ENCODE measurements at regions not wholly inside any gene's neighbourhood (a gene's known extent, or its start where the extent isn't known, plus 50 kb on each side); places are given as distances from the start of the nearest gene placed in this dataset.

DNA sequence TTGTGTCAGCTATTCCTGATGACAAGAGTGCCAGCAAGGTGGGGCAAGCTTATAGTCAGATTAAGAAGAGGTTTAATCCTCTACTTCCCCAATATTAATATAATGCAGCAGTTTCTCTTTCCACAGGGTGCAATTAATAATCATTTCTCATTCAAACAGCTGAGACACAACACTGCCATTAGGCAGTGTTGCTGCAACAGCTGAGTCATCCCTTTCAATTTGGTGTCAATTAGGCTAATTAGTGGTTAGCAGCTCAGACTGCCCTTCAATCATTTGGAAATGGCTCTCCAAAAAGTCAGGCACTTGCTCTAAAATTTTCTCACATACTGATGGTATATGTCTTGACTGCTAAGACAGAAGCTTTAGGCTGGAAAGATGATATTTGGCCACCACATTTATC is 265.7 kb upstream of the FAM241A start:
- Histone ChIP-seq H3K4me3 (ENCODE audit: low read depth in 1 of 3, low read length in 3 of 3) (no peak overlapping the region), H3K4me1 (ENCODE audit: control insufficient read depth in 4 of 4, insufficient read depth in 4 of 4, low read length in 3 of 4) (no peaks in the 10 kb centered on the region), H3K9me3 (ENCODE audit: control insufficient read depth in 4 of 4, low read length in 3 of 4) (no peaks in the 10 kb centered on the region), H3K27ac (ENCODE audit: low read depth in 1 of 2, low read length in 2 of 2) (no peak overlapping the region), H3K27me3 (ENCODE audit: control insufficient read depth in 4 of 4, insufficient read depth in 4 of 4, low read length in 3 of 4) (peaks cover 0 to 11% (median 0%) of the 10 kb centered on the region in 4 donors), H3K9ac (ENCODE audit: low read depth in 1 of 2, low read length in 2 of 2) (no peak overlapping the region), H3K36me3 (ENCODE audit: control insufficient read depth in 4 of 4, insufficient read depth in 3 of 4, low read depth in 1 of 4, low read length in 3 of 4) (no peaks in the 10 kb centered on the region)
- TF ChIP-seq HNF4G (IDR thresholded peaks at IDR 0.05) (no peak), TAF1 (conservative IDR thresholded peaks at IDR 0.05) (no peak), FOXA2 (IDR thresholded peaks at IDR 0.05) (no peak), ZBTB33 (IDR thresholded peaks at IDR 0.05) (no peak), NR2F2 (IDR thresholded peaks at IDR 0.05) (no peak), HNF4A (conservative IDR thresholded peaks at IDR 0.05) (no peak), CTCF (IDR thresholded peaks at IDR 0.05; ENCODE audit: low read depth, low read length, missing input control) (no peak), SP1 (IDR thresholded peaks at IDR 0.05) (no peak), FOXA1 (IDR thresholded peaks at IDR 0.05) (no peak), RAD21 (IDR thresholded peaks at IDR 0.05) (no peak), JUND (IDR thresholded peaks at IDR 0.05) (no peak), ATF3 (IDR thresholded peaks at IDR 0.05) (no peak), RXRA (IDR thresholded peaks at IDR 0.05) (no peak)
- TF ChIP-seq, protein P1, sequence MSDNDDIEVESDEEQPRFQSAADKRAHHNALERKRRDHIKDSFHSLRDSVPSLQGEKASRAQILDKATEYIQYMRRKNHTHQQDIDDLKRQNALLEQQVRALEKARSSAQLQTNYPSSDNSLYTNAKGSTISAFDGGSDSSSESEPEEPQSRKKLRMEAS (IDR thresholded peaks at IDR 0.05), result no peak
- DNase-seq (ENCODE audit: low spot score), result no peak

DNA sequence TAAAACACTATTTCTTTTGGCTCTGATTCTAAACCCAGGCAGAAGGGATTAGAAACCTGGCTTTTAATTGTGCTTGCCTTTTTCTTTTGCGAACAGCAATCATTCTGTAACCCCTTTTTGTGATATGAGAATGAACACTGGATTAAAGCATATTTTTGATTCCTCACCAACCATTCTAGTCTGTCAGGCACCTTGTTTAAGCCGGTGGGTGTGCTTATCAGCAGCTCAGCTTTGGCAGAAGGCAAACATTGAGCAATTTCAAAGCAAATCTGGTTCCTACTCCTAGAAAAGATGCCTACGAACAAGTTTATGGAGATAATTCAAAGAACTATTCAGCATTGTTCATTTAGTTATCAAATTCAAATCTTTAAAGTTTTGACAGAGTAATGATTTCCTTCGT is 265.1 kb upstream of the FAM241A start:
- WGBS, result 34% methylated on average over 4 of the region's 4 CpGs
- TF ChIP-seq GABPA (IDR thresholded peaks at IDR 0.05 in 1 of 2, conservative IDR thresholded peaks at IDR 0.05 in 1 of 2) (no peak), NR2F2 (IDR thresholded peaks at IDR 0.05) (no peak), CTCF (IDR thresholded peaks at IDR 0.05; ENCODE audit: low read depth, low read length, missing input control) (no peak), ZBTB33 (IDR thresholded peaks at IDR 0.05) (no peak), HNF4G (IDR thresholded peaks at IDR 0.05) (no peak), YY1 (IDR thresholded peaks at IDR 0.05) (no peak), RXRA (IDR thresholded peaks at IDR 0.05) (no peak), SP1 (IDR thresholded peaks at IDR 0.05) (no peak), FOXA2 (IDR thresholded peaks at IDR 0.05) (no peak), ATF3 (IDR thresholded peaks at IDR 0.05) (no peak), RAD21 (IDR thresholded peaks at IDR 0.05) (no peak)
- TF ChIP-seq, protein P1 (IDR thresholded peaks at IDR 0.05), result no peak

More for the DNA sequence above, 265.1 kb upstream of the FAM241A start:
- H3K9me3 ChIP-seq (ENCODE audit: control insufficient read depth in 4 of 4, low read length in 3 of 4), result no peaks in the 10 kb centered on the region
- H3K36me3 ChIP-seq (ENCODE audit: control insufficient read depth in 4 of 4, insufficient read depth in 3 of 4, low read depth in 1 of 4, low read length in 3 of 4), result no peaks in the 10 kb centered on the region
- H3K4me1 ChIP-seq (ENCODE audit: control insufficient read depth in 4 of 4, insufficient read depth in 4 of 4, low read length in 3 of 4), result no peaks in the 10 kb centered on the region
- H3K27me3 ChIP-seq (ENCODE audit: control insufficient read depth in 4 of 4, insufficient read depth in 4 of 4, low read length in 3 of 4), result peaks cover 0 to 11% (median 0%) of the 10 kb centered on the region in 4 donors
- no peak overlapping the region for H3K9ac ChIP-seq (ENCODE audit: low read depth in 1 of 2, low read length in 2 of 2)
- H3K4me3 ChIP-seq (ENCODE audit: low read depth in 1 of 3, low read length in 3 of 3), result no peak overlapping the region
- no peak for DNase-seq (ENCODE audit: low spot score)
- H3K27ac ChIP-seq (ENCODE audit: low read depth in 1 of 2, low read length in 2 of 2), result no peak overlapping the region

Measured in liver (tissue), 8 donors.